Inflammatory macrophage treated with lipopolysaccharide for 1 hour (primary cell): ENCODE measurements at regions not wholly inside any gene's neighbourhood (a gene's known extent, or its start where the extent isn't known, plus 50 kb on each side); places are given as distances from the start of the nearest gene placed in this dataset.

Source experiments
- DNase-seq, 2 donors: peaks; one replicate each; pipeline ENCODE4 v3.0.0-alpha.2; 2020 to 2022

- no peak for DNase-seq
Observed at GRCh38 chr20:61041481-61041880, 210.6 kb upstream of the CDH4 start.

- DNase-seq = no peak
Observed at GRCh38 chr20:61042506-61043385, 209.3 kb upstream of the CDH4 start.

- DNase-seq = no peak
Observed at GRCh38 chr20:61043681-61044080, 208.4 kb upstream of the CDH4 start.

- DNase-seq = no peak
Observed at GRCh38 chr20:61044499-61044898, 207.6 kb upstream of the CDH4 start.

GRCh38 chr20:61045091-61045490 lies 207.0 kb upstream of the CDH4 start:
- DNase-seq = no peak

DNA sequence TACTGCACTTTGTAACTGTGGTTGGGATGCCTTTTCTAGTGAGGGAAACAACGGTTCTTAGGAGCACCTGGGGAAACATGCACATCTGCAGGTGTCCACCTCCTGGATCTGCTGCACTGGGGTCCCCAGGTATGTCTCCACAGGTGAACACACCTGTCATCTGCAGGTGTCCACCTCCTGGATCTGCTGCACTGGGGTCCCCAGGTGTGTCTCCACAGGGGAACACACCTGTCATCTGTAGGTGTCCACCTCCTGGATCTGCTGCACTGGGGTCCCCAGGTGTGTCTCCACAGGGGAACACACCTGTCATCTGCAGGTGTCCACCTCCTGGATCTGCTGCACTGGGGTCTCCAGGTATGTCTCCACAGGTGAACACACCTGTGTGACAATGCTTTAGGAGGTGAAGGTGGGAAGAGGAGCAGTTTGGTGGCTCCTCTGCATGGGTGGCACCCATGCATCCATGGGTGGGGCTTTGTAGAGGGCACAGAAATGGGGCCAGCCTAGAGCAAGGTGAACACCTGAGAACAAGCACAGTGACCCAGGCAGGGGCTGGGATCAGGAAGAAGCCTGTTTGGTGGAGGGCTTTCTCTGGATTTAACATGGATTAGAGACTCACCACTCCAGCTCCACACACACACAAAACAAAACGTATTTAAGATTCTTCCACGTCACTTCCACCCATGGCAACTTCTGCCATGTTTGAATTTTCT lies 206.0 kb upstream of the CDH4 start:
- no peak for DNase-seq

- DNase-seq = no peak
Observed at GRCh38 chr20:61046721-61047351, 205.2 kb upstream of the CDH4 start.

GRCh38 chr20:61047515-61047914 lies 204.5 kb upstream of the CDH4 start:
- no peak for DNase-seq

- DNase-seq = no peak
Observed at GRCh38 chr20:61048302-61048701, 203.8 kb upstream of the CDH4 start.

- no peak for DNase-seq
Observed at GRCh38 chr20:61049684-61050083, 202.4 kb upstream of the CDH4 start.

GRCh38 chr20:61050336-61050890 lies 201.6 kb upstream of the CDH4 start:
- DNase-seq = no peak

DNA sequence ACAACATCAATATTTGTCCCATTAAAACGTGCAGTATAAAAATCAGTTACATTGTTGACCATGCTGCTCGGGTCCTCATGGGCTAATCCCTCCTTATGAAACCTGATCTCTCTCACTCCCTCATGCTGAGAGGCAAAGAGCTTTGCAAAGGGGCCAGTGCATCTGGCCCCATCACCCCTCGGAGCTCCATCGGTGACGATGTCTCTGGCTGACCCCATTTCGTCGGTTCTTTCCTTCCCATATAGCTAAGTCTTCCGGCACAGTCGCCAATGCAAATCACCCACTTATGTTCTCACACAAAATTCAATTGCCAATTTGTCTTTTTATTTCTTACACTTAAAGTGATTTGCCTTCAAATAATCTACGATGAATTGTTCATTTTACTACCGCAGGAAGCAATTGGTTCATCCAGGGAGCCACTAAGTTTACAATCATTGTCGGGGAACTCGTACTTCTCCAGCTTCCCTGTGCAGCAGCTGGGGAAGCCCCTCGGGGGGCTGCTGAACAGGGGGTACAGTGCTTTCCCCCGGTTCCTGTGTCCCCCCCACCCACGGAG lies 199.8 kb upstream of the CDH4 start:
- no peak for DNase-seq

DNA sequence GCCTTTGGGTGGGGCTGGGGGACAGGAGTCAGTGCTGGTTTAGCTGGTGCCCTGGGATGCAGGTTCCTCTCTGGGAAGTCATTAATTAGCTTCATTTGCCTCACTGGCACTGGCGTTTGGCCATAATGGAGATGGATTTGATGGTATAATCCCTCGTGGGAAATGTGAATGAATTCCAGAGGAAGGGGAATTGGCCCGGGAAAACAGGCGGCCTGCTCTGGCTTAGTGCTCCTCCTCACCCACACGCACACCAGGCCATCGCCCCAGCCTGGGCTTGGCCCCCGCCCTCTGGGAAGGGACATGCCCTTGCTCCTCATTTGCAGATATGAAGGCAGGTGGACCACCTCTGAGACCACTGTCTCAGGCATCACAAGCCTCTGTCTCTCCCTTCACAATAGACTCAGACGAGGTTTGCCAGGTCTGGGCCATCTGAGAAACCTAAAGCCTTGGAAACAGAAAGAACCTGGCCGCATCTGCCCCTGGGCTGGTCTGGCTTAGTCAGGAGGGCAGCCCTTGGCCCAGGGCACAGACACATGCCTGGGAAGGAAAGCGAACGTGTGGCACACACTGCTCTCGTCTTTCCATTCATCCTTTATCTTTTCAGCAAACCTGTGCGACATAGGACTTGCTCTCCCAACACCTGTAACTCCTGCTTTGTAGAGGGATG lies 199.2 kb upstream of the CDH4 start:
- DNase-seq = no peak

GRCh38 chr20:61053487-61053886 lies 198.6 kb upstream of the CDH4 start:
- DNase-seq = no peak

DNA sequence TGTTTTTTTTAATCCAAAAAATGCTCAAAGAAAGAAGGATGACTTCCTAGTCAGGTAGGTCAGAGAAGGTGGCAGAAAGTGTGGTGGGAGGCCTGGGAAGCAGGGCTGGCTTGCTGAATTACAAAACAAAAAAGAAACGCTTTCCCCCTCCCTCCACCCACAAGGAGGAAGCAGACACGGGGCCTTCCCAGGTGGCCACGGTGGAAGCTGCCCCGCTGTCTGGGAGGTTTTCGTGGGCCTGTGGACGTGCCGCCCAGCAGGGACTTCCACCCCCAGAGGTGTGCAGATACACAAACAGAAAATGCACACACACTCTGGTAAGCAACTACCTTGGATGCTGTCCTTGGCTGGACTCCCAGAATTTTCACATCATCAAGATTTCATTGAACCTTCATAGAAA lies 198.2 kb upstream of the CDH4 start:
- DNase-seq = no peak

DNA sequence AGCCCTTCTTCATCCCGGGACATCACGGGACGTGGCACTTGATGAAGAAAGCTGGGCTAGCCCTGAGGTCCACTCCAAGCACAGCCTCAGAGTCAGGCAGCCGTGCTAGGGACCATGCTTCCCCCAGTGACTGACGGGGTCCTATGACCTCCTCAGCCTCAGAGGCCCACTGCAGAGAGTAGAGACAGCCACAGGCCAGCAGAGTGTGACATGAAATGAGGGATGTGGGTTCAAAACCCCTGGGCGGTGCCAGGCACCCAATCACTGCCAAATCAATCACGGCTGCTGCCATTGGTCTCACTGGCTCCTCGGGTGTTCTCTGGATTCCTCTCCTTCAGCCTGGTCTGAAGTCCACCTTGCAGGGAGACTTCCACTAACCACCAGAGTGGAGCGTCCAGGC lies 197.7 kb upstream of the CDH4 start:
- no peak for DNase-seq

DNA sequence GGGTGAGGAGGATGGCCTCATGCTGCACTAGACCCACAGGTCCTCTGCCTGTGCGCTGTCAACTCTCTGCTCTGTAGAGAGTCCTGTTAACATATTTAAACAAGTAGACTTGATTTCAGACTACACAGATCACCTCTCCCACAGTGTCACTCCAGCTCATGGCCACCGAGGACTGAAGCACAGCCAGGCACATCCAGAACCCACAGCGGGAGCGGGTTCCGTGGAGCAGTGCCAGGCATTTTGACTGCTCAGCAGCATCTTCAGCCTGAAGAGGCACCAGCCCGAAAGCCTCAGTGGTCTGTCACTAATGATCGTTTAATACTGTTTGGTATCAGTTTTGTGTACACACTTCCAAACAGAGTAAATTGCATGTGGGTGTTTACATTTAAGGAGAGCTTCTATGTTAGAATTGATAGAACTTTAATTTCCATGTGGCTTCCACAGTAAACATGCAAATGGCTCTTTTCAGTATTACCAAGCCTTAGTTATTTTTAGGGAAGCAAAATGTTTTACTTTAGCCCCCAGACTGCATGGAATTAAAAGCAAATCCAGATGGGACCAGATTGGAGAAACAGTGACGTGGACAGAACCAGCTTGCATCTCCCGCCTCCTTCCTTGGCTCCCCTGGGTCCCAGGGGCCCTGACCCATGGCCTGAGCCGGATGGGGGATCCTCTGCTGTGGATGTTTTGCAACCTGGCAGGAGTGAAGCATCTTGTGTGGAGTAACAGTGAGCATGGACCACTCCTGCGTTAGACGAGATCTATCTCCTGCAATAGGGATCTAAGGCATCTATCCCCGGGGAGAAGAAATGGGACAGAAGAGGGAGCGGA lies 196.7 kb upstream of the CDH4 start:
- no peak for DNase-seq

- no peak for DNase-seq
Observed at GRCh38 chr20:61056116-61056515, 195.9 kb upstream of the CDH4 start.

DNA sequence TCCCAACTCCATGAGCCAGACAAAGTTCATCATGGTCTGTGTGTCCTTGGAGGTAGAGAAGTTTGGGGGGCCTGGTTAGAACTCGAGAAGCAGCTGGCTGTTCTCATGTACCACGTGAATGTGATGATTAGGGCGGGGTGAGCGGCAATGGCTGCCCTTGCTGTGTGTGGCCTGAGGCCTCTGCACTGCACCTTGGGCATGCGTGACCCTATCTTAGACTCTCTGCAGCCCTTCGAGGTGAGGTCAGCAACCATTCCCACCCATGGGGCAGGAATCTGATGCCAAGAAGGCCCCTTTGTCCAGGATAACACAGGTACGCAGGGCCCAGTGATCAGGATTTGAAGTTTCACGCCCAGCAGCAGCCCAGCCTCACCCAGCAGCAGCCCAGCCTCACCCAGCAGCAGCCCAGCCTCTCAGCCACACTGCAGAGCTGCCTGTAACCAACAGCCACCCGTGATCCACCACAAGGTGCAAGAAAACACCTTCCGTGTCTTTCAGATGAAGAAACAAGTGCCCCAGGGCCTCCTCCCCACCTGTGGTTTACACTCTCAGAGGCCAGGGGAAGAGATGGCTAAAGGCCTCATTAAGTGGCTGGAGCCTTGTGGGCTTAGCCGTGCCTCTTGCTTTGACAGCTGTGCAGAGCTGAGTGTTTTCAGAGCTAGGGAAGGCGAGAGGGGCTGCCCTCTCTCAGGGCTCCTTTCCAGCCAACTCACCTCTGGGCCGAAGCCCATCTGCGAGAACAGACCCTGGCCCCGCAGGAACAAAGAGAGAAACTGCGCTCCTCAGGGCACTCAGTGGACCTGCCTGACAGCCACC lies 195.2 kb upstream of the CDH4 start:
- no peak for DNase-seq

DNA sequence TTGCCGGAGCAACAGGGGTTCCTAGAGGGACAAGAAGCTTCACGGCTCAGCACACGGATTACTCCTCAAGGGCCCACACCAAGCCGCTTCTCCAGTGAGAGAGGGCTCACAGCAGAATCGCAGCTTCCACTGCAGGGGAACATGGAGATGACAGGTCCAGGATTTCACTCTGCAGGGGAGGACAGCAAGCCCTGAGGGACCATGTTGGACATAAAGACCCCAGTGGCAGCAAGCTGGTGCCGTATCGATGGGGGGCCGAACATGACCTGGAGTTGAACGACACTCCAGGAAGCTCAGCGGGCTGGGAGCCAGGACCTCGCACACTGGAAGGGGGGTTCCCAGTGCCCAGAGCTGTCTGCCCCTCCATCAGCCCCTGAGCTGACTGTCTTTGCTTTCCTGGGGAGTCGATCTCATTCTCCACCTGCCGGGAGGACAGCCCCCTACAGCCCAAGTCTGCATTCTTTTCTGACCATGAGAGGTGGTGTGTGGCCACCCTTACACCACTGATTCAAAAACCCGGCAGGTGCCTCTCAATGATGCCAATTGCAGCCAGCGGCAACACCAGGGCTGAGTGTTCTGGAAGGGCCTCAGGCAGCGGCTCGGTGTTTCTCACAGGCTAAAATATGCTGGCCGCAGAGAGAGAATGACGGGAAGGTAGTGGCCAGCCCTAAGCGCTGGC lies 194.5 kb upstream of the CDH4 start:
- no peak for DNase-seq
